Left lung (tissue), 4 donors: ENCODE measurements at regions not wholly inside any gene's neighbourhood (a gene's known extent, or its start where the extent isn't known, plus 50 kb on each side); places are given as distances from the start of the nearest gene placed in this dataset.
"Not testable (repeated sequence)": the region's sequence is repeated elsewhere in the genome, so short reads cannot be mapped to it uniquely, and the experiment has no call there.

Source experiments
- ATAC-seq: fragments of 200-7000 bp; cut with Tn5 transposase; one replicate; pipeline ENCODE4 v1.9.1; 2020; ENCODE audit warnings: moderate library complexity
- DNase-seq, 4 donors: peaks; one replicate each; pipeline ENCODE4 v3.0.0-alpha.2; 2013 to 2020
- H3K27ac ChIP-seq, 2 donors: fragments of 200-600 bp; sonication (generic) in 1 of 2; one replicate each; pipeline versions ENCODE4 v1.5.0 to v1.8.0; 2020 to 2021
- H3K27me3 ChIP-seq, 2 donors: fragments of 200-600 bp; sonication (generic) in 1 of 2; one replicate each; pipeline versions ENCODE4 v1.5.0 to v1.8.0; 2020 to 2021
- H3K36me3 ChIP-seq, 2 donors: fragments of 200-600 bp; sonication (generic) in 1 of 2; one replicate each; pipeline versions ENCODE4 v1.5.0 to v1.8.0; 2020 to 2021
- H3K4me1 ChIP-seq, 2 donors: fragments of 200-600 bp; one replicate each; pipeline ENCODE4 v1.8.0; 2021
- H3K4me3 ChIP-seq, 2 donors: fragments of 200-600 bp; sonication (generic) in 1 of 2; one replicate each; pipeline versions ENCODE4 v1.5.0 to v1.8.0; 2020 to 2021; ENCODE audit warnings: mild to moderate bottlenecking in 1 of 2
- H3K9me3 ChIP-seq, 2 donors: fragments of 200-600 bp; sonication (generic) in 1 of 2; one replicate each; pipeline versions ENCODE4 v1.5.0 to v1.8.0; 2020 to 2021
- intact Hi-C, 2 donors: fragments of 100-400 bp; cut with DNase I; formaldehyde crosslinking; loops; one replicate each; pipeline versions ENCODE4 v1.11.2 to v1.14.2; 2022
- TF ChIP-seq, protein P1 (sequence below), 2 donors: fragments of 200-600 bp; sonication (generic) in 1 of 2; IDR thresholded peaks; one replicate each; pipeline versions ENCODE4 v1.5.0 to v1.8.0; 2021; ENCODE audit warnings: antibody characterized with exemption in 2 of 2
- donor health status: DM: no; HTN: yes; CAD: no.
- donor health status: DM: no; HTN: no; CAD: no.

DNA sequence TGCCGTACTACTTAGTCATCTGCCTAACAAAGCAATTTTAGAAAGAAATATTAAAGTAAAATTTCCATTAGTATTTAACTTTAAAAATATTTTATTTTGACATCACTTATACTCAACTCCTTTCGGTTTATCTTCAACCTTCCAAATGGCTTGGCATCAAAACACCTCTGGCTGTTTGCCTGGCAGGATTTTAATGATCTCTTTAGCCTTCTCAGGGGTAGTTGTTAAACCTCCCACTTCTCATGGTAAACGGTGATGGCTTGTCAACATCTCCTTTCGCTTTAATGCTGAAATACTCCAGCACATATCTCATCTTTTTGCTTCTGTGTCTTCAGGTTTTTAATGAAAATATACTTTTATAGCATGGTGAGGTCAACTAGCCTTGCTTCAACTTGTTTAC is 747.1 kb downstream of the CETN3 start:
- no peaks in the 10 kb centered on the region for H3K27me3 ChIP-seq
- H3K4me1 ChIP-seq = no peaks in the 10 kb centered on the region
- H3K9me3 ChIP-seq = peaks cover 0 to 35% of the 10 kb centered on the region in 2 donors
- no peak overlapping the region for H3K4me3 ChIP-seq
- TF ChIP-seq, protein P1, sequence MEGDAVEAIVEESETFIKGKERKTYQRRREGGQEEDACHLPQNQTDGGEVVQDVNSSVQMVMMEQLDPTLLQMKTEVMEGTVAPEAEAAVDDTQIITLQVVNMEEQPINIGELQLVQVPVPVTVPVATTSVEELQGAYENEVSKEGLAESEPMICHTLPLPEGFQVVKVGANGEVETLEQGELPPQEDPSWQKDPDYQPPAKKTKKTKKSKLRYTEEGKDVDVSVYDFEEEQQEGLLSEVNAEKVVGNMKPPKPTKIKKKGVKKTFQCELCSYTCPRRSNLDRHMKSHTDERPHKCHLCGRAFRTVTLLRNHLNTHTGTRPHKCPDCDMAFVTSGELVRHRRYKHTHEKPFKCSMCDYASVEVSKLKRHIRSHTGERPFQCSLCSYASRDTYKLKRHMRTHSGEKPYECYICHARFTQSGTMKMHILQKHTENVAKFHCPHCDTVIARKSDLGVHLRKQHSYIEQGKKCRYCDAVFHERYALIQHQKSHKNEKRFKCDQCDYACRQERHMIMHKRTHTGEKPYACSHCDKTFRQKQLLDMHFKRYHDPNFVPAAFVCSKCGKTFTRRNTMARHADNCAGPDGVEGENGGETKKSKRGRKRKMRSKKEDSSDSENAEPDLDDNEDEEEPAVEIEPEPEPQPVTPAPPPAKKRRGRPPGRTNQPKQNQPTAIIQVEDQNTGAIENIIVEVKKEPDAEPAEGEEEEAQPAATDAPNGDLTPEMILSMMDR (IDR thresholded peaks at IDR 0.05) = no peak
- ATAC-seq (no peak), DNase-seq (no peak)
- no peak overlapping the region for H3K27ac ChIP-seq
- intact Hi-C loops = no loop called here
- no peaks in the 10 kb centered on the region for H3K36me3 ChIP-seq

DNA sequence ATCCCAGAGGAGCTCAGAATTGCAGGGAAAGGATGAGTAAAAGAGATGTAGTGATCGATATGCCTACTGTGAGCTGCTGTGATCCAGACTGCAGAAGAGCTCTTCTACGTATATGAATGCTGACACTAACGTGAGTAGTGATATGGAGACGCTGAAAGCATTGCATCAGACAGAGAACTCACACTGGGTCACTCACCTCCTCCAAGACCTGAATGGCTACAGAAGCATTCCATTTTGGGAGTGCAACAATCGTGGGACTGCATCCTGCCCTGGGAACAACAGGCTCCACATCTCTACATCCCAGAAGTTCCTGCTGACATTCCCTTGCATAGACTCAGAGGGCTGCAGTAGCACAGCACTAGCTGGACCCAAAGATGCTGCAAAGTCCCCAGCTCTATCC is 755.9 kb upstream of the MEF2C start:
- no peaks in the 10 kb centered on the region for H3K4me1 ChIP-seq
- H3K9me3 ChIP-seq = peaks cover 0 to 25% of the 10 kb centered on the region in 2 donors
- DNase-seq (no peak), ATAC-seq (no peak)
- TF ChIP-seq, protein P1 (IDR thresholded peaks at IDR 0.05) = no peak
- H3K27me3 ChIP-seq = no peaks in the 10 kb centered on the region
- no peak overlapping the region for H3K27ac ChIP-seq
- H3K36me3 ChIP-seq = no peaks in the 10 kb centered on the region
- no peak overlapping the region for H3K4me3 ChIP-seq
- intact Hi-C loops = no loop called here

DNA sequence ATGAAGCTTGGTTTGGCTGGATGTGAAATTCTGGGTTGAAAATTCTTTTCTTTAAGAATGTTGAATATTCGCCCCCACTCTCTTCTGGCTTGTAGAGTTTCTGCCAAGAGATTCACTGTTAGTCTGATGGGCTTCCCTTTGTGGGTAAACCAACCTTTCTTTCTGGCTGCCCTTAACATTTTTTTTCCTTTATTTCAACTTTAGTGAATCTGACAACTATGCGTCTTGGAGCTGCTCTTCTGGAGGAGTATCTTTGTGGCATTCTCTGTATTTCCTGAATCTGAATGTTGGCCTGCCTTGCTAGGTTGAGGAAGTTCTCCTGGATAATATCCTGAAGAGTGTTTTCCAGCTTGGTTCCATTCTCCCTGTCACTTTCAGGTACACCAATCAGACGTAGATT is 751.2 kb upstream of the MEF2C start:
- H3K36me3 ChIP-seq, intact Hi-C loops, H3K27ac ChIP-seq, H3K27me3 ChIP-seq, H3K4me1 ChIP-seq, ATAC-seq, H3K4me3 ChIP-seq, DNase-seq: not testable (repeated sequence)
- H3K9me3 ChIP-seq = peaks cover 0 to 29% of the 10 kb centered on the region in 2 donors

DNA sequence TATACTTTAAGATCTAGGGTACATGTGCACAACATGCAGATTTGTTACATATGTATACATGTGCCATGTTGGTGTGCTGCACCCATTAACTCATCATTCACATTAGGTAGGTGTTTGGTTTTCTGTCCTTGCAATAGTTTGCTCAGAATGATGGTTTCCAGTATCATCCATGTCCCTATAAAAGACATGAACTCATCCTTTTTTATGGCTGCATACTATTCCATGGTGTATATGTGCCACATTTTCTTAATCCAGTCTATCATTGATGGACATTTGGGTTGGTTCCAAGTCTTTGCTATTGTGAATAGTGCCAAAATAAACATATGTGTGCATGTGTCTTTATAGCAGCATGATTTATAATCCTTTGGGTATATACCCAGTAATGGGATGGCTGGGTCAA is 747.1 kb upstream of the MEF2C start:
- H3K9me3 ChIP-seq = peaks cover 0 to 26% of the 10 kb centered on the region in 2 donors
- DNase-seq, H3K4me3 ChIP-seq, H3K4me1 ChIP-seq, ATAC-seq, H3K27me3 ChIP-seq, H3K36me3 ChIP-seq, H3K27ac ChIP-seq, intact Hi-C loops: not testable (repeated sequence)

DNA sequence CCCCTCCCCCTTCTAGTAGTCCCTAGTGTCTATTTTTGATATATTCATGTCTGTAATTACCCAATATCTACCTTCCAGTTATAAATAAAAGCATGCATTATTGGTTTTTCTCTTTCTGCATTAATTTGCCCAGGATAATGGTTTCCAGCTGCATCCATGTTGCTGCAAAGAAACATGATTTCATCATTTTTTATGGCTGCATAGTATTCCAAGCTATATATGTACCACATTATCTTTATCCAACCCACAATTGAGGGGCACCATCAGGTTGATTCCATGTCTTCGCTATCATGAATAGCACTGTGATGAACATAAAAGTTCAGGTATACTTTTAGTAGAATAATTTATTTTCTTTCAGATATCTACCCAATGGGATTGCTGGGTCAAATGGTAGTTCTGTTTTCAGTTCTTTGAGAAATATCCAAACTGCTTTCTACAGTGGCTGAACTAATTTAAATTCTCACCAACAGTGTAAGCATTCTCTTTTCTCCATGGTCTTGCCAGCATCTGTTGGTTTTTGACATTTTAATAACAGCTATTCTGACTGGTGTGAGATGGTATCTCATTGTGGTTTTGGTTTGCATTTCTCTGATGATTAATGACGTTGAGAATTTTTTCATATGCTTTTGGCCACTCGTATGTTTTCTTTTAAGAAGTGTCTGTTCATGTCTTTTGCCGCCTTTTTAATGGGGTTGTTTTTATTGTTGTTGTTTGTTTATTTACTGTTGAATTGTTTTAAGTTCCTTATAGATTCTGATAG is 746.1 kb upstream of the MEF2C start:
- no peak overlapping the region for H3K4me3 ChIP-seq

DNA sequence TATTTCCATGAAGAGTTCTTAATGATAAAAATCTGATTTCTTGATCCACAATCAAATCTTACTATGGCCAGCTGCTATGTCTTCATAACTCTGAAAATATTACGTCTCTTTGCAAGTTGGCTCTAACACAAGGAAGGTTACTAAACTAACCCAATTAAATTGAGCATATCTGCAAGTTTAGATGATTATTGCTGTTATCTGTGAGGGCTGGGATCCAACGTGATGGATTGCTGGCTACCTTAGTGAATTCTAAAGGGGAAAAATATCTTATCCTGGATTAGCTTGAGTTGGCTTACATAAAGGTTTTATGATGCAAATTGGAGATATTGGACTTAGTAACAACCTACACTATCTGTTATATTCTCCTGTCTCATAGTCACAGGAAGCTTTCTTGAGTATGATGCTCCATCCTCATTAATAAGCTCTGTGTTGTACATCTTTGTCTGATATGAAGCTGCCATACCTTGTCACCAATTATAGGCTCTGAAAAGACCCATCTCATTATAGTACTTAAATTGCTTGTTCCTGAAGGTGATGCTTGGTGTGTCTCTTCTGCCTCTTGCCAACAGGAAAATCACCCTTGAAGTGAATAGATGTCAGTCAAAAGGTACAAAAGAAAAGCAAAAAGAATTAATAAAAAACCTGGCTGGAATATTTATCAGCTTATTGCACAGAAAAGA is 733.0 kb upstream of the MEF2C start:
- TF ChIP-seq, protein P1 (IDR thresholded peaks at IDR 0.05) = no peak
- DNase-seq = no peak
- Histone ChIP-seq H3K27ac (no peak overlapping the region), H3K9me3 (peaks cover 0 to 5% of the 10 kb centered on the region in 2 donors), H3K4me1 (no peaks in the 10 kb centered on the region), H3K27me3 (no peaks in the 10 kb centered on the region), H3K36me3 (no peaks in the 10 kb centered on the region), H3K4me3 (no peak overlapping the region)
- intact Hi-C loops = no loop called here
- no peak for ATAC-seq

More for the DNA sequence above, 746.1 kb upstream of the MEF2C start:
- Histone ChIP-seq H3K9me3 (peaks cover 0 to 26% of the 10 kb centered on the region in 2 donors), H3K27ac (no peak overlapping the region), H3K36me3 (no peaks in the 10 kb centered on the region), H3K4me1 (no peaks in the 10 kb centered on the region), H3K27me3 (no peaks in the 10 kb centered on the region)
- TF ChIP-seq, protein P1 (IDR thresholded peaks at IDR 0.05) = no peak
- intact Hi-C loops = no loop called here
- DNase-seq (no peak), ATAC-seq (no peak)
